ENCODE measurements at regions not wholly inside any gene's neighbourhood (a gene's known extent, or its start where the extent isn't known, plus 50 kb on each side); places are given as distances from the start of the nearest gene placed in this dataset.

GRCh38 chr16:27736431-27736830, 186.5 kb downstream of the KATNIP start:
- no peak for DNase-seq (ENCODE audit: low read depth in 4 of 4, low spot score in 3 of 4)

DNA sequence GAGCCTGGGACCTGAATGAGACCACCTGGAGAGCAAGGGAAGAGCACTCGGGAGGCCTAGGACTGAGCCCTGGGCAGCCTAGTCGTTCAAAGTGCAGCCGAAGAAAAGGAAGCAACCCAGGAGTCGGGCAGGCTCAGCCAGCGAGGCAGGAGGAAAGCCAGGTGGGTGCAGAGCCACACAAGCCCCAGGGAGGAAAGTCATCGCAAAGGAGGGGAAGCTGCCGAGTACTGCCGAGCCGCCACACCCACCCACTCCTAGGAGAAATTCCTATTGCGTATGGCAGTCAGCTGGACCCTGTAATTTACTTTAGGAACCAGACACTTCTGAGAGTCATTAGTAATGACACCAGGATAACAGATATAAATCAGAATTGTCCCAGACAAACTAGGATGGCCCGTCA, 187.6 kb downstream of the KATNIP start:
- DNase-seq (ENCODE audit: low read depth in 4 of 4, low spot score in 3 of 4) = no peak
